Trophoblast cell (in vitro differentiated cells and primary cell): ENCODE measurements at regions not wholly inside any gene's neighbourhood (a gene's known extent, or its start where the extent isn't known, plus 50 kb on each side); places are given as distances from the start of the nearest gene placed in this dataset.

Experiments used
- DNase-seq, 2 donors: peaks; one replicate each; pipeline ENCODE4 v3.0.0-alpha.2; 2016
- H2AFZ ChIP-seq: 2 replicates; pipeline ENCODE4 v1.6.1; 2013; ENCODE audit warnings: low read length, moderate library complexity, mild to moderate bottlenecking; ENCODE audit not compliant: insufficient read depth, poor library complexity
- H2AK5ac ChIP-seq: 2 replicates; pipeline ENCODE4 v1.6.1; 2013; ENCODE audit warnings: mild to moderate bottlenecking, low read length
- H2BK120ac ChIP-seq: 2 replicates; pipeline ENCODE4 v1.6.1; 2013; ENCODE audit warnings: low read length, mild to moderate bottlenecking, moderate library complexity; ENCODE audit not compliant: insufficient read depth, poor library complexity
- H2BK12ac ChIP-seq: 2 replicates; pipeline ENCODE4 v1.6.1; 2013; ENCODE audit warnings: mild to moderate bottlenecking, low read length, moderate library complexity
- H2BK5ac ChIP-seq: 2 replicates; pipeline ENCODE4 v1.6.1; 2013; ENCODE audit warnings: low read length, low read depth, moderate library complexity, mild to moderate bottlenecking; ENCODE audit not compliant: poor library complexity
- H3K14ac ChIP-seq: 2 replicates; pipeline ENCODE4 v1.6.1; 2013; ENCODE audit warnings: mild to moderate bottlenecking, low read length
- H3K18ac ChIP-seq: 2 replicates; pipeline ENCODE4 v1.6.1; 2013; ENCODE audit warnings: mild to moderate bottlenecking, low read length
- H3K23ac ChIP-seq: 2 replicates; pipeline ENCODE4 v1.6.1; 2013; ENCODE audit warnings: low read length
- H3K27ac ChIP-seq: 2 replicates; pipeline ENCODE4 v1.5.1; 2013; ENCODE audit warnings: low read depth, mild to moderate bottlenecking, inconsistent platforms, low read length, moderate library complexity
- H3K27me3 ChIP-seq: 2 replicates; pipeline ENCODE4 v1.6.1; 2013; ENCODE audit warnings: inconsistent platforms, mild to moderate bottlenecking, low read length, moderate library complexity; ENCODE audit not compliant: insufficient read depth
- H3K36me3 ChIP-seq, 2 experiments: 1 replicate in 1 of 2; 2 replicates in 1 of 2; pipeline ENCODE4 v1.6.1; 2013; ENCODE audit warnings: low read length in 2 of 2, mild to moderate bottlenecking in 2 of 2, moderate library complexity in 1 of 2; ENCODE audit not compliant: insufficient read depth in 2 of 2, control insufficient read depth in 1 of 2
- H3K4ac ChIP-seq: 2 replicates; pipeline ENCODE4 v1.6.1; 2013; ENCODE audit warnings: low read depth, mild to moderate bottlenecking, low read length, moderate library complexity
- H3K4me1 ChIP-seq, 2 experiments: 1 replicate in 1 of 2; 2 replicates in 1 of 2; pipeline ENCODE4 v1.6.1; 2013; ENCODE audit warnings: low read length in 2 of 2, mild to moderate bottlenecking in 2 of 2, moderate library complexity in 1 of 2; ENCODE audit not compliant: insufficient read depth in 2 of 2, control insufficient read depth in 1 of 2
- H3K4me2 ChIP-seq: 2 replicates; pipeline ENCODE4 v1.6.1; 2013; ENCODE audit warnings: inconsistent platforms, mild to moderate bottlenecking, low read length, moderate library complexity
- H3K4me3 ChIP-seq: 2 replicates; pipeline ENCODE4 v1.5.1; 2013; ENCODE audit warnings: mild to moderate bottlenecking, low read depth, low read length, inconsistent platforms
- H3K79me1 ChIP-seq: one replicate; pipeline ENCODE4 v1.6.1; 2013; ENCODE audit warnings: low read length
- H3K79me2 ChIP-seq: 2 replicates; pipeline ENCODE4 v1.6.1; 2013; ENCODE audit warnings: low read length, mild to moderate bottlenecking; ENCODE audit not compliant: control insufficient read depth, insufficient read depth, poor library complexity
- H3K9ac ChIP-seq: 2 replicates; pipeline ENCODE4 v1.6.1; 2013; ENCODE audit warnings: mild to moderate bottlenecking, low read length
- H3K9me3 ChIP-seq: 2 replicates; pipeline ENCODE4 v1.6.1; 2013; ENCODE audit warnings: low read depth, mild to moderate bottlenecking, control low read depth, inconsistent platforms, low read length; ENCODE audit not compliant: insufficient read depth
- H4K12ac ChIP-seq: 2 replicates; pipeline ENCODE4 v1.6.1; 2013; ENCODE audit warnings: low read depth, mild to moderate bottlenecking, low read length, moderate library complexity
- H4K8ac ChIP-seq: 2 replicates; pipeline ENCODE4 v1.6.1; 2013; ENCODE audit warnings: low read depth, mild to moderate bottlenecking, low read length, moderate library complexity
- H4K91ac ChIP-seq: one replicate; pipeline ENCODE4 v1.6.1; 2013; ENCODE audit warnings: low read depth, mild to moderate bottlenecking, low read length, moderate library complexity
- WGBS: extraction: QIAGEN DNeasy Blood & Tissue Kit; methylation state at CpG from one replicate; pipeline ENCODE4 v1.1.7; 2013; ENCODE audit warnings: missing lambda C conversion rate; ENCODE audit not compliant: insufficient read length, insufficient coverage; ENCODE audit errors: extremely low coverage; 5-methylcytosine and 5-hydroxymethylcytosine counted together

DNA sequence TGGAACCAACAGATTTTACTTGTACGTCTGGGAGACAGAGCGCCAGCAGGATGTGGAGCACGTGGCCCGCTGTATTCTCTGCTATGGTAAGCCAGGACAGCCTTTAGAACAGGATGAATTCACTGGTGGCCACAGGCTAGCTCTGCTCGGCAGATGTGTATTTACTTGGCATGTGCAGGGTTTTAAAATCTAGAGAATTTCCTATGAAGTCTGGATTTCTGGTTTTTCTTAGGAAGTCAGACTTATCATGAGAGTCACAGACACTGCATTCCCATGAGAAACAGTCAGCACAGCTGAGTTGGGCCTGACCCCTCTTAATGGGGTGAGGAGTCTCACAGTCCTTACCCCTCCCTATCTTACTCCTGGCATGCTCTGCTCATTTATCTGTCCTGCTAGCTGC is 84.6 kb upstream of the COL6A5 start:
- no peak overlapping the region for H3K4me2 ChIP-seq
- no peak for DNase-seq
- no peak overlapping the region for H4K91ac ChIP-seq
- no peak overlapping the region for H4K12ac ChIP-seq
- peaks cover 1% of the 10 kb centered on the region for H3K9me3 ChIP-seq
- WGBS: no CpG with 5 or more reads among the region's 5 CpGs
- no peaks in the 10 kb centered on the region for H3K79me2 ChIP-seq
- H3K36me3 ChIP-seq: no peaks in the 10 kb centered on the region
- H3K4me1 ChIP-seq: no peaks in the 10 kb centered on the region
- no peak overlapping the region for H3K4ac ChIP-seq
- H3K27ac ChIP-seq: no peak overlapping the region
- H3K14ac ChIP-seq: no peak overlapping the region
- no peak overlapping the region for H2BK120ac ChIP-seq
- H2AK5ac ChIP-seq: no peak overlapping the region
- H3K23ac ChIP-seq: no peak overlapping the region
- H2BK5ac ChIP-seq: no peak overlapping the region
- H3K4me3 ChIP-seq: no peak overlapping the region
- no peak overlapping the region for H2BK12ac ChIP-seq
- H2AFZ ChIP-seq: no peak overlapping the region
- no peak overlapping the region for H3K18ac ChIP-seq
- no peaks in the 10 kb centered on the region for H3K79me1 ChIP-seq
- H3K27me3 ChIP-seq: no peaks in the 10 kb centered on the region
- H4K8ac ChIP-seq: no peak overlapping the region
- H3K9ac ChIP-seq: no peak overlapping the region

DNA sequence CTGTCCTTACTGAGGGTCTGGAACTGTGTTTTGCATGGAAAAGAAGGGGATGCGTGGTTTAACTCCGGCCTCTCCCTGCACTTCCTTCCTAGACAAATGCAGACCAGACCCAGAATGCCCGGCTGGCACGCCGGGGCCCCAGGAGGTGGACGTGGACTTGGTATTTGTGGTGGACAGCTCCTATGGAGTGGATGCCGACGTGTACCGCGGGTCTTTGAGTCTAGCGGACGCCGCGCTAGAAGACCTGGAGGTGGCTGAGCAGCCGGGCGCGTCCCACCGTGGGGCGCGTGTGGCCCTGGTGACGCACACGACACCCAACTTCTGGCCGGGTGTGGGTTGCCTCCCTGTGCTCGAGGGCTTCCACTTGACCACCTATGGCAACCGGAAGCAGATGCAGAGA is 81.8 kb upstream of the COL6A5 start:
- no peak for DNase-seq
- Histone ChIP-seq H3K4me2 (no peak overlapping the region), H2BK120ac (no peak overlapping the region), H4K91ac (no peak overlapping the region), H3K14ac (no peak overlapping the region), H3K79me1 (no peaks in the 10 kb centered on the region), H2AK5ac (no peak overlapping the region), H3K4me1 (no peaks in the 10 kb centered on the region), H4K12ac (no peak overlapping the region), H2BK5ac (no peak overlapping the region), H2BK12ac (no peak overlapping the region), H3K9me3 (peaks cover 1% of the 10 kb centered on the region), H3K27me3 (no peaks in the 10 kb centered on the region), H3K4me3 (no peak overlapping the region), H3K23ac (no peak overlapping the region), H3K36me3 (no peaks in the 10 kb centered on the region), H3K4ac (no peak overlapping the region), H2AFZ (no peak overlapping the region), H4K8ac (no peak overlapping the region), H3K27ac (no peak overlapping the region), H3K9ac (no peak overlapping the region), H3K79me2 (no peaks in the 10 kb centered on the region), H3K18ac (no peak overlapping the region)
- no CpG with 5 or more reads among the region's 25 CpGs for WGBS

DNA sequence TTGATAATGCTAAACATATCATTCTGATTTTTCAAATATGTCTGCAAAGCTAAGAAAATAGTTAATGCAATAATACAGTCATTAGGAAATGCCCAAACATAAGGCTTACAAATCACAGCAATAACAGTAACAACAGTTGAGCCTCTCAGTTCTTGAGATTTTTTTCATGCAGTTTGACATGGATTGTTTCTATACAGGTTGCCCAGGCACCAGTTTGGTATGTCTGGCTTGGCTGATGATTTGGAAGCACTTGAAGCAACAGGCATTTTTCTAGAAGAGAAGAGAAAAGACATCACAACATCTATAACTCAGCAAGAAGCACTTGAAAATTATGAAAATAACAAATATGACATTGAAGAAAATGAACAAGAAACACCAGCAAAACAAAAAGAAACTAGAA is 78.7 kb upstream of the COL6A5 start:
- H3K27me3 ChIP-seq: no peaks in the 10 kb centered on the region
- no peak overlapping the region for H2BK5ac ChIP-seq
- no peaks in the 10 kb centered on the region for H3K79me2 ChIP-seq
- H2BK120ac ChIP-seq: no peak overlapping the region
- no peak overlapping the region for H3K23ac ChIP-seq
- no peaks in the 10 kb centered on the region for H3K9me3 ChIP-seq
- H3K4me3 ChIP-seq: no peak overlapping the region
- DNase-seq: no peak
- H2AK5ac ChIP-seq: no peak overlapping the region
- H3K14ac ChIP-seq: no peak overlapping the region
- no peak overlapping the region for H3K4me2 ChIP-seq
- no peaks in the 10 kb centered on the region for H3K4me1 ChIP-seq
- no peak overlapping the region for H4K8ac ChIP-seq
- H3K4ac ChIP-seq: no peak overlapping the region
- no peaks in the 10 kb centered on the region for H3K36me3 ChIP-seq
- H3K9ac ChIP-seq: no peak overlapping the region
- H3K27ac ChIP-seq: no peak overlapping the region
- no peak overlapping the region for H2AFZ ChIP-seq
- no peaks in the 10 kb centered on the region for H3K79me1 ChIP-seq
- H4K91ac ChIP-seq: no peak overlapping the region
- H2BK12ac ChIP-seq: no peak overlapping the region
- no peak overlapping the region for H4K12ac ChIP-seq
- no peak overlapping the region for H3K18ac ChIP-seq

DNA sequence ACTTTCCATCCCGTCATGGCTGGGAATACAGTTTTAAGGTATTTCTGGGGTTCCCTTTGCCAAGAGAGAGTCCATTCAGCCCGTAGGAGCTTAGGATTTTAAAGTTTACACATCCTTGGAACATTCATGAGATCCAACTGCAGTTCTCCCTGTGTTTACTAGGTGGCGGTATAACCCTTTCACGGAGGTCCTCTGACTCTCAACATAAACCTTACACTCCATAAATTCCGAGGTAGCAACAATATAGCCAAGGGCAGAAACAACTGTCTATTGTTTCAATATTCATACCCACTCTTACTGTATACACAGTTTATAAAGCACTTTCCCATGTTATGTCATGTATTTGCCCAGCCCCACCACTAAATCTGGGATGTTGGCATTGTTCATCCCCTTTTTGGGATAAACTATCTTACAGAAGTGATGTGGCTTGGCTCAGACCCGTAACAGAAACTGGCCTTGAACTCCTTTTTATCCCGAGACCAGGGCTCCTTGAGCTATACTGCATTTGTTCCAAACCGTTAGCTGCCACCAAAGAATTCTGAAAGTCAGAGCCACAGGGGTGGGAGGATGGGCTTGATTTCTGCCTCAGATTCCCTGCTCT is 69.2 kb upstream of the COL6A5 start:
- no peak overlapping the region for H4K12ac ChIP-seq
- WGBS: no CpG with 5 or more reads among the region's 8 CpGs

More for the DNA sequence above, 69.2 kb upstream of the COL6A5 start:
- Histone ChIP-seq H4K91ac (no peak overlapping the region), H2AK5ac (no peak overlapping the region), H3K4me2 (no peak overlapping the region), H2BK12ac (no peak overlapping the region), H3K23ac (no peak overlapping the region), H3K4me3 (no peak overlapping the region), H3K4ac (no peak overlapping the region), H2BK5ac (no peak overlapping the region), H3K9me3 (no peaks in the 10 kb centered on the region), H4K8ac (no peak overlapping the region), H3K18ac (no peak overlapping the region), H2BK120ac (no peak overlapping the region), H3K27me3 (no peaks in the 10 kb centered on the region), H2AFZ (no peak overlapping the region), H3K14ac (no peak overlapping the region), H3K9ac (no peak overlapping the region), H3K27ac (no peak overlapping the region), H3K79me1 (no peaks in the 10 kb centered on the region), H3K4me1 (no peaks in the 10 kb centered on the region), H3K36me3 (no peaks in the 10 kb centered on the region), H3K79me2 (no peaks in the 10 kb centered on the region)
- DNase-seq: peak; percentile 10 to 82
